ENCODE measurements at regions not wholly inside any gene's neighbourhood (a gene's known extent, or its start where the extent isn't known, plus 50 kb on each side); places are given as distances from the start of the nearest gene placed in this dataset.

DNA sequence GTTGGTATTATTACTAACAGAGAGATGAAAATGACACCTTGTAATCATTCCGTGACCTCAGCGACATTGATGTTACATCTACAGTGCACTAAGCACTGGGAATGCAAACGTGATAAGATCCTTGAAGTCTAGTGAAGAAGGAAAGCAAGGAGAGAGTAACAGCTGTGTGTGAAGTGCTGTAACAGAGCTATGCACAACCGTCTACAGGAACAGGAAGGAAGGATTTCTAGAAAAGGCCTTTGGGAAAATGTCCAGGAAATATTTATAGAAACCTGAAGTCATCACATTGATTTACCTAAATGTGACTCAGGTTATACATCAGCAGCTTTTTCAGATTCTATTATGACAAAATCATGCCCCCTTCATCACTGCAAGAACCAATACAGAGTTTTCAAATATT is 304.2 kb upstream of the AMIGO2 start:
- Histone ChIP-seq H3K27me3 (ENCODE audit: control insufficient read depth, insufficient read depth, low read length, poor library complexity, severe bottlenecking) (no peaks in the 10 kb centered on the region), H3K4me1 (ENCODE audit: control insufficient read depth, insufficient read depth, low read length) (no peaks in the 10 kb centered on the region), H3K9me3 (ENCODE audit: control insufficient read depth, low read length) (no peaks in the 10 kb centered on the region), H3K27ac (ENCODE audit: insufficient read depth, low read depth, low read length, poor library complexity, severe bottlenecking) (no peak overlapping the region), H3K36me3 (ENCODE audit: control insufficient read depth, insufficient read depth, low read length) (no peaks in the 10 kb centered on the region), H3K4me3 (ENCODE audit: insufficient read depth, low read depth, low read length) (no peak overlapping the region)
- WGBS, 2 experiments = 95 to 96% methylated on average over 4 of the region's 4 CpGs

DNA sequence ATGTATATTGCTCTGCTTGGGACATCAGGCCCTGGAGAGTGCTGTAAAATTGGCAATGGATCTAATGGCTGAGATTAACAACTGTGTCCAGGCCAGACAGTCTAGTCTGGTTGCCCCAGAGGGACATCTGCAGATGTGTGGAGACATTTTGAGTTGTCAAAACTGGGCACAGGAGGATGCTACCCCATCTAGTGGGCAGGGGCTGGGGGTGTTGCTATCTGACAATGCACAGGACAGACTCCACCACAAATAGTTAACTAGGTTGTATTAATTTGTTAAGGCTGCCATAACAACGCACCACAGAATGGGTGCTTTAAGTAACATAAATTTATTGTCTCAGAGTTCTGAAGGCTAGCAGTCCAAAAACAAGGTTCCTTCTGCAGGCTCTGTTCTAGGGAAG is 302.5 kb upstream of the AMIGO2 start:
- no peak overlapping the region for H3K27ac ChIP-seq (ENCODE audit: insufficient read depth, low read depth, low read length, poor library complexity, severe bottlenecking)
- no peak overlapping the region for H3K4me3 ChIP-seq (ENCODE audit: insufficient read depth, low read depth, low read length)
- no peaks in the 10 kb centered on the region for H3K36me3 ChIP-seq (ENCODE audit: control insufficient read depth, insufficient read depth, low read length)
- no peaks in the 10 kb centered on the region for H3K4me1 ChIP-seq (ENCODE audit: control insufficient read depth, insufficient read depth, low read length)
- WGBS, 2 experiments = 95 to 100% methylated on average over 1 of the region's 1 CpG
- H3K27me3 ChIP-seq (ENCODE audit: control insufficient read depth, insufficient read depth, low read length, poor library complexity, severe bottlenecking) = no peaks in the 10 kb centered on the region
- H3K9me3 ChIP-seq (ENCODE audit: control insufficient read depth, low read length) = no peaks in the 10 kb centered on the region

- no peak overlapping the region for H3K27ac ChIP-seq (ENCODE audit: insufficient read depth, low read depth, low read length, poor library complexity, severe bottlenecking)
- no peaks in the 10 kb centered on the region for H3K9me3 ChIP-seq (ENCODE audit: control insufficient read depth, low read length)
Measured at GRCh38 chr12:47378907-47379306, 299.1 kb upstream of the AMIGO2 start.

GRCh38 chr12:47378222-47378582 is 298.4 kb upstream of the AMIGO2 start:
- Histone ChIP-seq H3K4me1 (ENCODE audit: control insufficient read depth, insufficient read depth, low read length) (no peaks in the 10 kb centered on the region), H3K27ac (ENCODE audit: insufficient read depth, low read depth, low read length, poor library complexity, severe bottlenecking) (no peak overlapping the region), H3K9me3 (ENCODE audit: control insufficient read depth, low read length) (no peaks in the 10 kb centered on the region), H3K36me3 (ENCODE audit: control insufficient read depth, insufficient read depth, low read length) (no peaks in the 10 kb centered on the region), H3K4me3 (ENCODE audit: insufficient read depth, low read depth, low read length) (no peak overlapping the region), H3K27me3 (ENCODE audit: control insufficient read depth, insufficient read depth, low read length, poor library complexity, severe bottlenecking) (no peaks in the 10 kb centered on the region)
- WGBS, 2 experiments = 88 to 95% methylated on average over 3 of the region's 3 CpGs

More at GRCh38 chr12:47378907-47379306, 299.1 kb upstream of the AMIGO2 start:
- Histone ChIP-seq H3K27me3 (ENCODE audit: control insufficient read depth, insufficient read depth, low read length, poor library complexity, severe bottlenecking) (no peaks in the 10 kb centered on the region), H3K4me3 (ENCODE audit: insufficient read depth, low read depth, low read length) (no peak overlapping the region), H3K4me1 (ENCODE audit: control insufficient read depth, insufficient read depth, low read length) (no peaks in the 10 kb centered on the region), H3K36me3 (ENCODE audit: control insufficient read depth, insufficient read depth, low read length) (no peaks in the 10 kb centered on the region)

GRCh38 chr12:47377414-47378221 is 297.9 kb upstream of the AMIGO2 start:
- H3K27me3 ChIP-seq (ENCODE audit: control insufficient read depth, insufficient read depth, low read length, poor library complexity, severe bottlenecking) = no peaks in the 10 kb centered on the region
- H3K27ac ChIP-seq (ENCODE audit: insufficient read depth, low read depth, low read length, poor library complexity, severe bottlenecking) = no peak overlapping the region
- H3K9me3 ChIP-seq (ENCODE audit: control insufficient read depth, low read length) = no peaks in the 10 kb centered on the region
- H3K4me1 ChIP-seq (ENCODE audit: control insufficient read depth, insufficient read depth, low read length) = no peaks in the 10 kb centered on the region
- no peak overlapping the region for H3K4me3 ChIP-seq (ENCODE audit: insufficient read depth, low read depth, low read length)
- H3K36me3 ChIP-seq (ENCODE audit: control insufficient read depth, insufficient read depth, low read length) = no peaks in the 10 kb centered on the region
- WGBS, 2 experiments = 87 to 88% methylated on average over 12 of the region's 12 CpGs

DNA sequence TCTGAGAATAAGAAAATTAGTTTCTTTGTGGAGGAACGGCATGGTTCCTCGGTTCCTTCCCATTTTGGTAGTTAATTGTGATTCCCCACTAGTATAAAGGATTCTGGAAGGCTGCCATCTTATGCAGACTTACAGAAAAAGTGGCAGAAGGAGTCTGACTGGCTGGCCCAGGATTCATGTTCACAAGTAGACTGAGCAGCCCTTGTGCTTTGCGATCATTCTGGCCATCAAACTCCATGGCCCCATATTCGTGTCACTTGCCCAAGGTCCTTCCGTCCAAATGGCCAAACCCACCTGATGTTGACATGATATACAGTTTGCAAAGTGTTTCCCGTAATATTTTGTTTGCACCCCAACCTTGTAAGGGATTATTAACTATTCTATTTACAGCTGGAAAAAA is 297.2 kb upstream of the AMIGO2 start:
- Histone ChIP-seq H3K27ac (ENCODE audit: insufficient read depth, low read depth, low read length, poor library complexity, severe bottlenecking) (no peak overlapping the region), H3K9me3 (ENCODE audit: control insufficient read depth, low read length) (no peaks in the 10 kb centered on the region), H3K4me1 (ENCODE audit: control insufficient read depth, insufficient read depth, low read length) (no peaks in the 10 kb centered on the region), H3K27me3 (ENCODE audit: control insufficient read depth, insufficient read depth, low read length, poor library complexity, severe bottlenecking) (no peaks in the 10 kb centered on the region), H3K4me3 (ENCODE audit: insufficient read depth, low read depth, low read length) (no peak overlapping the region), H3K36me3 (ENCODE audit: control insufficient read depth, insufficient read depth, low read length) (no peaks in the 10 kb centered on the region)
- 95 to 98% methylated on average over 5 to 6 of the region's 6 CpGs for WGBS, 2 experiments

GRCh38 chr12:47373554-47374150 is 293.9 kb upstream of the AMIGO2 start:
- WGBS, 2 experiments = 86 to 100% methylated on average over 1 of the region's 1 CpG

DNA sequence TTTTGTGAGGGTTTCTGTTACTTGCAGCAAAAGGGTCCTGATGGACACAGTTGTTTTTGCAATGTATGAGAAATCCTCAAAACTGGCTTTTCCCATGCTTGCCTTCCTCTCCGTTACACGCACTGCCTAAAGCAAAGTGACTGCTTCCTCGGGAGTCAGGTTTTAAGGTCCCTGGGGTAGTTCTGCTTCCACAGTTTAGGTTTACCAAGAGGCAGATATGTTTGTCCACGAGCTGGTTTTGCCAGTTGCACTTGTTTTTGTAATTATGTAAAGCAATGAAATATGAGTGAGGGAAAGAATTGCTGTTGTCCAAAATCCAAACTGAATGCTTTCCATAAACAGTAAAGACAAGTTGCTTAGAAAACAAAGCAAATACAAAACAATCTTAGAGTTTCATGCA is 290.7 kb upstream of the AMIGO2 start:
- Histone ChIP-seq H3K27ac (ENCODE audit: insufficient read depth, low read depth, low read length, poor library complexity, severe bottlenecking) (no peak overlapping the region), H3K4me3 (ENCODE audit: insufficient read depth, low read depth, low read length) (no peak overlapping the region), H3K4me1 (ENCODE audit: control insufficient read depth, insufficient read depth, low read length) (no peaks in the 10 kb centered on the region), H3K27me3 (ENCODE audit: control insufficient read depth, insufficient read depth, low read length, poor library complexity, severe bottlenecking) (no peaks in the 10 kb centered on the region), H3K9me3 (ENCODE audit: control insufficient read depth, low read length) (no peaks in the 10 kb centered on the region), H3K36me3 (ENCODE audit: control insufficient read depth, insufficient read depth, low read length) (no peaks in the 10 kb centered on the region)
- 82 to 87% methylated on average over 4 of the region's 4 CpGs for WGBS, 2 experiments

More at GRCh38 chr12:47373554-47374150, 293.9 kb upstream of the AMIGO2 start:
- H3K27ac ChIP-seq (ENCODE audit: insufficient read depth, low read depth, low read length, poor library complexity, severe bottlenecking) = no peak overlapping the region
- H3K4me1 ChIP-seq (ENCODE audit: control insufficient read depth, insufficient read depth, low read length) = no peaks in the 10 kb centered on the region
- no peaks in the 10 kb centered on the region for H3K9me3 ChIP-seq (ENCODE audit: control insufficient read depth, low read length)
- no peak overlapping the region for H3K4me3 ChIP-seq (ENCODE audit: insufficient read depth, low read depth, low read length)
- no peaks in the 10 kb centered on the region for H3K36me3 ChIP-seq (ENCODE audit: control insufficient read depth, insufficient read depth, low read length)
- H3K27me3 ChIP-seq (ENCODE audit: control insufficient read depth, insufficient read depth, low read length, poor library complexity, severe bottlenecking) = no peaks in the 10 kb centered on the region

DNA sequence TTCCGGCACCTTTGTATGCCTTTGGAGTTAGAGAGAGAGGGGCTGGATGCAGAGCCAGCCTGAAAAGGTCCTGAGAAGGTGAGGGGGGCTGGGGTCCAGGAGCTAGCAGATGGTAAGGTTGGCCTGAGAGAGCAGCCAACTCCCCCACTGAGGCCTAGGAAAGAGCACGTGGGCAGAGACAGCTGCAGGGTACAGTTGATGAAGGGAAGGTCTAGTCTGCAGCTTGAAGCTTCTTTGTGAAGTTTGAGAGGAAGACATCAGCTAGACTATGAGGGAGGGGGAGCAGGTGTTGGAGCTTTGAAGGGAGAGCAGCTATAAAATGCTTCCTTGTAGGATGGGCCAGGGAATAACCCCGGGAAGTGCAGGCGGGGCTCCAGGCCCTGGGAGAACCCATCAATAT is 289.3 kb upstream of the AMIGO2 start:
- Histone ChIP-seq H3K9me3 (ENCODE audit: control insufficient read depth, low read length) (no peaks in the 10 kb centered on the region), H3K4me3 (ENCODE audit: insufficient read depth, low read depth, low read length) (no peak overlapping the region), H3K36me3 (ENCODE audit: control insufficient read depth, insufficient read depth, low read length) (no peaks in the 10 kb centered on the region), H3K27me3 (ENCODE audit: control insufficient read depth, insufficient read depth, low read length, poor library complexity, severe bottlenecking) (no peaks in the 10 kb centered on the region), H3K27ac (ENCODE audit: insufficient read depth, low read depth, low read length, poor library complexity, severe bottlenecking) (no peak overlapping the region), H3K4me1 (ENCODE audit: control insufficient read depth, insufficient read depth, low read length) (no peaks in the 10 kb centered on the region)
- 91 to 95% methylated on average over 4 of the region's 4 CpGs for WGBS, 2 experiments

- H3K27ac ChIP-seq (ENCODE audit: insufficient read depth, low read depth, low read length, poor library complexity, severe bottlenecking) = no peak overlapping the region
- H3K36me3 ChIP-seq (ENCODE audit: control insufficient read depth, insufficient read depth, low read length) = no peaks in the 10 kb centered on the region
- 87 to 89% methylated on average over 6 of the region's 6 CpGs for WGBS, 2 experiments
- H3K27me3 ChIP-seq (ENCODE audit: control insufficient read depth, insufficient read depth, low read length, poor library complexity, severe bottlenecking) = no peaks in the 10 kb centered on the region
- no peaks in the 10 kb centered on the region for H3K4me1 ChIP-seq (ENCODE audit: control insufficient read depth, insufficient read depth, low read length)
- H3K4me3 ChIP-seq (ENCODE audit: insufficient read depth, low read depth, low read length) = no peak overlapping the region
- H3K9me3 ChIP-seq (ENCODE audit: control insufficient read depth, low read length) = no peaks in the 10 kb centered on the region
Measured at GRCh38 chr12:47367912-47368537, 288.3 kb upstream of the AMIGO2 start.

All from ectodermal cell (in vitro differentiated cells).